ENCODE measurements at regions not wholly inside any gene's neighbourhood (a gene's known extent, or its start where the extent isn't known, plus 50 kb on each side); places are given as distances from the start of the nearest gene placed in this dataset.

- TF ChIP-seq POLR2A (IDR thresholded peaks at IDR 0.05) (no peak), CTCF (IDR thresholded peaks at IDR 0.05) (no peak)
Measured at GRCh38 chr6:93745306-93745705, 325.9 kb upstream of the EPHA7 start.
